Tibial nerve (tissue), 3 donors: ENCODE measurements at regions not wholly inside any gene's neighbourhood (a gene's known extent, or its start where the extent isn't known, plus 50 kb on each side); places are given as distances from the start of the nearest gene placed in this dataset.

ENCODE experiments used
- CTCF ChIP-seq, 5 experiments: fragments of 200-600 bp in 3 of 5; fragments of 450-650 bp in 2 of 5; sonication (generic) in 3 of 5; IDR thresholded peaks; one replicate each; pipeline ENCODE4 v1.5.1; 2016 to 2019; ENCODE audit warnings: antibody characterized with exemption in 5 of 5, mild to moderate bottlenecking in 3 of 5, moderate library complexity in 2 of 5
- POLR2A ChIP-seq, 2 donors: fragments of 450-650 bp; IDR thresholded peaks; one replicate each; pipeline ENCODE4 v1.6.1; 2017; ENCODE audit warnings: antibody characterized with exemption in 2 of 2, mild to moderate bottlenecking in 2 of 2, moderate library complexity in 2 of 2

DNA sequence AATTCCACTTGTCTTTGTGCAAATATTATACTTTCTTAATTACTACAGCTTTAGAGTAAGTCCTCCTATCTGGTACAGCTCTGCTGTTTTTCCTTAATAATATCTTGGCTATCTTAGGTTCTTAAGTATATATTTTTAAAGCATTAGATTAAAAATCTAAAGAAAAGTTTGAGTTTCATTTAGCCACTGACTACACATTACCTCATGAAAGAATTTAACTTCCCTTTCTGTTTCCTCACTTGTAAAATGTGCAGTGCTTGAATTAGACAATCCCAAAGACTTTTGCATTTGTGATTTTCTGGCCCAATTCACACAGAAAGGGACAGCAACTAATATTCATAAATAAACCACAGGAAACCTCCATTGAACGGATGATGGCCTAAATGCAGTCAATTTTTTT is 126.4 kb upstream of the SAMSN1 start:
- TF ChIP-seq CTCF (IDR thresholded peaks at IDR 0.05), result no peak
- TF ChIP-seq POLR2A (IDR thresholded peaks at IDR 0.05), result no peak
